Uterus (tissue), 3 donors: ENCODE measurements at regions not wholly inside any gene's neighbourhood (a gene's known extent, or its start where the extent isn't known, plus 50 kb on each side); places are given as distances from the start of the nearest gene placed in this dataset.
A peak's percentile ranks its signal among the peaks of the same experiment; 100 is the strongest.

ENCODE experiments used
- DNase-seq, 2 donors: peaks; one replicate each; pipeline ENCODE4 v3.0.0-alpha.2; 2019 to 2020
- H3K27ac ChIP-seq, 2 donors: fragments of 200-600 bp; sonication (generic); 1 replicate in 1 of 2; 2 replicates in 1 of 2; pipeline ENCODE4 v1.5.1; 2016 to 2018
- H3K27me3 ChIP-seq, 2 donors: fragments of 200-600 bp; sonication (generic); one replicate each; pipeline ENCODE4 v1.5.1; 2018 to 2019; ENCODE audit warnings: control low read depth in 1 of 2
- H3K36me3 ChIP-seq, 2 donors: fragments of 200-600 bp; sonication (generic); one replicate each; pipeline ENCODE4 v1.5.1; 2019; ENCODE audit warnings: control low read depth in 1 of 2
- H3K4me1 ChIP-seq, 2 donors: fragments of 200-600 bp; sonication (generic); one replicate each; pipeline ENCODE4 v1.5.1; 2018 to 2019; ENCODE audit warnings: control low read depth in 1 of 2
- H3K4me3 ChIP-seq, 2 donors: fragments of 200-600 bp; sonication (generic); 1 replicate in 1 of 2; 2 replicates in 1 of 2; pipeline ENCODE4 v1.5.1; 2018 to 2019; ENCODE audit warnings: mild to moderate bottlenecking in 1 of 2
- H3K9me3 ChIP-seq, 2 donors: fragments of 200-600 bp; sonication (generic); one replicate each; pipeline ENCODE4 v1.5.1; 2019; ENCODE audit warnings: control low read depth in 1 of 2
- CTCF ChIP-seq, 4 experiments: fragments of 200-600 bp in 2 of 4; fragments of 450-650 bp in 2 of 4; sonication (generic) in 2 of 4; IDR thresholded peaks; one replicate each; pipeline ENCODE4 v1.5.1; 2016 to 2019; ENCODE audit warnings: antibody characterized with exemption in 4 of 4, mild to moderate bottlenecking in 2 of 4, moderate library complexity in 1 of 4
- POLR2A ChIP-seq, 2 donors: fragments of 450-650 bp; IDR thresholded peaks; one replicate each; pipeline ENCODE4 v1.6.1; 2016; ENCODE audit warnings: antibody characterized with exemption in 2 of 2, mild to moderate bottlenecking in 1 of 2, moderate library complexity in 1 of 2
- intact Hi-C: fragments of 100-400 bp; cut with DNase I; formaldehyde crosslinking; loops from one replicate; pipeline ENCODE4 v1.15.1; 2023; ENCODE audit warnings: low total_unique reads
- donor health status: DM: yes; HTN: yes; CAD: no.

GRCh38 chr12:54773593-54773992 lies 80.7 kb upstream of the MUCL1 start:
- no peak overlapping the region for H3K4me3 ChIP-seq
- no peak overlapping the region for H3K27ac ChIP-seq
- H3K36me3 ChIP-seq: no peaks in the 10 kb centered on the region
- no peak for TF ChIP-seq POLR2A (IDR thresholded peaks at IDR 0.05)
- DNase-seq: no peak
- H3K27me3 ChIP-seq: no peaks in the 10 kb centered on the region
- H3K4me1 ChIP-seq: no peaks in the 10 kb centered on the region
- intact Hi-C loops: no loop called here
- no peaks in the 10 kb centered on the region for H3K9me3 ChIP-seq

GRCh38 chr12:54765652-54766051 lies 88.7 kb upstream of the MUCL1 start:
- no peaks in the 10 kb centered on the region for H3K4me1 ChIP-seq
- intact Hi-C loops: no loop called here
- H3K36me3 ChIP-seq: no peaks in the 10 kb centered on the region
- H3K4me3 ChIP-seq: no peak overlapping the region
- H3K9me3 ChIP-seq: no peaks in the 10 kb centered on the region
- no peak for DNase-seq
- TF ChIP-seq CTCF (IDR thresholded peaks at IDR 0.05) (no peak), POLR2A (IDR thresholded peaks at IDR 0.05) (no peak)
- no peaks in the 10 kb centered on the region for H3K27me3 ChIP-seq
- H3K27ac ChIP-seq: no peak overlapping the region

GRCh38 chr12:54762390-54762789 lies 91.9 kb upstream of the MUCL1 start:
- intact Hi-C loops: no loop called here
- H3K4me3 ChIP-seq: no peak overlapping the region
- TF ChIP-seq POLR2A (IDR thresholded peaks at IDR 0.05) (no peak), CTCF (IDR thresholded peaks at IDR 0.05) (no peak)
- no peaks in the 10 kb centered on the region for H3K4me1 ChIP-seq
- H3K36me3 ChIP-seq: no peaks in the 10 kb centered on the region
- no peaks in the 10 kb centered on the region for H3K9me3 ChIP-seq
- no peak for DNase-seq
- H3K27me3 ChIP-seq: no peaks in the 10 kb centered on the region
- H3K27ac ChIP-seq: no peak overlapping the region

- no peaks in the 10 kb centered on the region for H3K9me3 ChIP-seq
- H3K36me3 ChIP-seq: no peaks in the 10 kb centered on the region
- no peak overlapping the region for H3K27ac ChIP-seq
- TF ChIP-seq CTCF (IDR thresholded peaks at IDR 0.05) (no peak), POLR2A (IDR thresholded peaks at IDR 0.05) (no peak)
- H3K4me1 ChIP-seq: no peaks in the 10 kb centered on the region
- intact Hi-C loops: no loop called here
- no peak overlapping the region for H3K4me3 ChIP-seq
- H3K27me3 ChIP-seq: no peaks in the 10 kb centered on the region
- no peak for DNase-seq
These were observed 94.6 kb upstream of the MUCL1 start for GRCh38 chr12:54759751-54760150.

- no peaks in the 10 kb centered on the region for H3K4me1 ChIP-seq
- intact Hi-C loops: no loop called here
- DNase-seq: no peak
- TF ChIP-seq POLR2A (IDR thresholded peaks at IDR 0.05): no peak
- TF ChIP-seq CTCF (IDR thresholded peaks at IDR 0.05): no peak
- H3K27ac ChIP-seq: no peak overlapping the region
- H3K4me3 ChIP-seq: no peak overlapping the region
- H3K27me3 ChIP-seq: no peaks in the 10 kb centered on the region
- H3K36me3 ChIP-seq: no peaks in the 10 kb centered on the region
- H3K9me3 ChIP-seq: no peaks in the 10 kb centered on the region
These were observed 102.8 kb upstream of the MUCL1 start for GRCh38 chr12:54751493-54751892.

- TF ChIP-seq CTCF (IDR thresholded peaks at IDR 0.05) (peak; percentile 42 to 58 (median 48)), POLR2A (IDR thresholded peaks at IDR 0.05) (no peak)
- no peaks in the 10 kb centered on the region for H3K9me3 ChIP-seq
- no peaks in the 10 kb centered on the region for H3K4me1 ChIP-seq
- H3K4me3 ChIP-seq: no peak overlapping the region
- DNase-seq: no peak
- no peak overlapping the region for H3K27ac ChIP-seq
- H3K36me3 ChIP-seq: no peaks in the 10 kb centered on the region
- intact Hi-C loops: no loop called here
- H3K27me3 ChIP-seq: no peaks in the 10 kb centered on the region
These were observed 101.1 kb upstream of the DCD start for GRCh38 chr12:54749191-54749818.
